ENCODE measurements at regions not wholly inside any gene's neighbourhood (a gene's known extent, or its start where the extent isn't known, plus 50 kb on each side); places are given as distances from the start of the nearest gene placed in this dataset.
"Not testable (repeated sequence)": the region's sequence is repeated elsewhere in the genome, so short reads cannot be mapped to it uniquely, and the experiment has no call there.

DNA sequence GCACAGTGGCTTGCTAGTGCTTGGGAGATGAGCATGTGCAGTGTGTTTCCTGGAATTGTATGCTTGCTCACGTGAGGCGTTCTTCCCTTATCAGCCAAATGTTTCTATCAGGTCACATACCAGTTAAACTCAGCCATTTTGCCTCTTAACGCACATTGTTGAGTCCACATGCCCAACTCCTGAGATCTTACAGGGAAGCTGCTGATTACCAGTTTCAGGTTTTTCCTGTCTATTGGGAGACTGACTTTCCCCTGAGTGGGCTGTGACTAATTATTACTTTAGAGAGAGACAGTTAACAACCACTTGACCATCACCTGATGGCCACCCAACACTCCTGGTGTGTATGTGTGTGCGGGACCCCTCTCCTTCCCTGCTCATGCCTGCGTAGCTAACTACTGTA lies 161.3 kb upstream of the PTGFR start:
- no peaks in the 10 kb centered on the region for H3K36me3 Mint-ChIP-seq (ENCODE audit: low read depth)
- TF ChIP-seq, protein P1, sequence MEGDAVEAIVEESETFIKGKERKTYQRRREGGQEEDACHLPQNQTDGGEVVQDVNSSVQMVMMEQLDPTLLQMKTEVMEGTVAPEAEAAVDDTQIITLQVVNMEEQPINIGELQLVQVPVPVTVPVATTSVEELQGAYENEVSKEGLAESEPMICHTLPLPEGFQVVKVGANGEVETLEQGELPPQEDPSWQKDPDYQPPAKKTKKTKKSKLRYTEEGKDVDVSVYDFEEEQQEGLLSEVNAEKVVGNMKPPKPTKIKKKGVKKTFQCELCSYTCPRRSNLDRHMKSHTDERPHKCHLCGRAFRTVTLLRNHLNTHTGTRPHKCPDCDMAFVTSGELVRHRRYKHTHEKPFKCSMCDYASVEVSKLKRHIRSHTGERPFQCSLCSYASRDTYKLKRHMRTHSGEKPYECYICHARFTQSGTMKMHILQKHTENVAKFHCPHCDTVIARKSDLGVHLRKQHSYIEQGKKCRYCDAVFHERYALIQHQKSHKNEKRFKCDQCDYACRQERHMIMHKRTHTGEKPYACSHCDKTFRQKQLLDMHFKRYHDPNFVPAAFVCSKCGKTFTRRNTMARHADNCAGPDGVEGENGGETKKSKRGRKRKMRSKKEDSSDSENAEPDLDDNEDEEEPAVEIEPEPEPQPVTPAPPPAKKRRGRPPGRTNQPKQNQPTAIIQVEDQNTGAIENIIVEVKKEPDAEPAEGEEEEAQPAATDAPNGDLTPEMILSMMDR (IDR thresholded peaks at IDR 0.05), result no peak

DNA sequence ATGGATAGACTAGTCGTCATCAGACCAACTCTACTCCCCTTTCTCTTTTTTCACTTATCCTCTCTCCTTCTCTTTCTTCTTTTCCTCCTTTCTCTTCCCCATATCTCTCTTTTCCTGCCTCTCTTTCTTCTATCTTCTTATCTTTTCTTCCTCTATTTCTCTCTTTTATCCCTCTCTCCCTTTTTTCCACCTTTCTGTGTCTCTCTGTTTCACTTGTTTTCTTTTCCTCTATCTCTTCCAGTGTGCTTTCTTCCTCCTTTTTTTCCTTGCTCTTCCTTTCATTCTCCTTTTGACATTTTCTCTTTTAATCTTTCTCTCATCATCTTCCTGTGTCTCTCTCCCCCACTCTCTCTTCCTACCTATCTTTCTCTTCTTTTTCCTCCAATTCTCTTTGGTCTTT lies 159.0 kb upstream of the PTGFR start:
- H3K27me3 Mint-ChIP-seq (ENCODE audit: insufficient read depth), result no peaks in the 10 kb centered on the region
- no peak for DNase-seq
- no peak overlapping the region for H3K4me3 Mint-ChIP-seq
- H3K27ac Mint-ChIP-seq, result no peak overlapping the region
- no peaks in the 10 kb centered on the region for H3K9me3 Mint-ChIP-seq
- H3K4me1 Mint-ChIP-seq (ENCODE audit: low read depth), result peaks cover 18% of the 10 kb centered on the region
- TF ChIP-seq, protein P1 (IDR thresholded peaks at IDR 0.05), result no peak
- H3K36me3 Mint-ChIP-seq (ENCODE audit: low read depth), result peaks cover 3% of the 10 kb centered on the region; the same call in 1 of the 2 replicates

More for the DNA sequence above, 161.3 kb upstream of the PTGFR start:
- Mint-ChIP-seq H3K4me3 (no peak overlapping the region), H3K9me3 (no peaks in the 10 kb centered on the region), H3K4me1 (ENCODE audit: low read depth) (peaks cover 17% of the 10 kb centered on the region), H3K27me3 (ENCODE audit: insufficient read depth) (no peaks in the 10 kb centered on the region), H3K27ac (no peak overlapping the region)
- DNase-seq, result no peak

DNA sequence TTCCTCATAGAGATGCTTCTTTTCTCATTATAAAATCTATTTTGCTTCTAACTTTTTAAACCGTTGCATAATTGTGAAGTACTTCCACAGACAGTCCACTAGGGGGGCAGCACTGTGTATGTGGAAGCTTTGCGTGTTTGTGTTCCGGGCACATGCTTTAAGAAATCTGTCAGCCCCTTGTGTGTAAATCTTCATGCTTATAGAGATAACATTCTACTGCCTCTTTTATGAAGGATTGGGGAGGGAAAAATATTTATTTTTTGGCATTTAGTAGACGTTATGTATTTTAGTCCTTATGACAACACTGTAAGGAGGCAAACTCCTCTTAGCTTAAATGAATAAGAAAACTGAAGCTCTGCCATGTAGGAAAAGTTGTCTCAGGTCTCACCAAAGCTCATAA lies 157.3 kb upstream of the PTGFR start:
- Mint-ChIP-seq H3K4me1 (ENCODE audit: low read depth) (peaks cover 21% of the 10 kb centered on the region), H3K9me3 (no peaks in the 10 kb centered on the region), H3K27me3 (ENCODE audit: insufficient read depth) (no peaks in the 10 kb centered on the region), H3K4me3 (no peak overlapping the region), H3K27ac (no peak overlapping the region), H3K36me3 (ENCODE audit: low read depth) (peaks cover 3% of the 10 kb centered on the region; the same call in 1 of the 2 replicates)
- DNase-seq, result peak; percentile 20
- TF ChIP-seq, protein P1 (IDR thresholded peaks at IDR 0.05), result peak; percentile 80

DNA sequence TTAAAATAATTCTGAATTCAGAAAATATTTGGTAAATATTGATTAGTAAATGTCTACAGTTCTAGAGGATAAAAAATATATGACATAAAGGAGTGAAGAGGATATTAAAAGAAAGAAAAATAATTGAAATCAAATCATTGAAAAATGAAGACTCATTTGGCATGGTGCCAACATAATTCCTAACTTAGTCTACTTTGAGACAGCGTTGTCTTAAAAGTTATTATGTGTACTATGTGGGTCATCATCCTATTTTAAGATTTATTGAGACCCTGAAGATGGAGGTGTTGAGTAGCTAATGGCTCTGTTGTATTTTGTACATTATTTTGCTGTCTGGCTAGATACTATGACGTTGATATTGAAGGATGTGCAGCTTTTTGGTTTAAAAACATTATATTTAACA lies 156.7 kb upstream of the PTGFR start:
- H3K27me3 Mint-ChIP-seq (ENCODE audit: insufficient read depth), result no peaks in the 10 kb centered on the region
- H3K9me3 Mint-ChIP-seq, result no peaks in the 10 kb centered on the region
- no peak overlapping the region for H3K27ac Mint-ChIP-seq
- TF ChIP-seq, protein P1 (IDR thresholded peaks at IDR 0.05), result no peak
- H3K4me1 Mint-ChIP-seq (ENCODE audit: low read depth), result peaks cover 27% of the 10 kb centered on the region
- DNase-seq, result no peak
- peaks cover 3% of the 10 kb centered on the region; the same call in 1 of the 2 replicates for H3K36me3 Mint-ChIP-seq (ENCODE audit: low read depth)
- no peak overlapping the region for H3K4me3 Mint-ChIP-seq

DNA sequence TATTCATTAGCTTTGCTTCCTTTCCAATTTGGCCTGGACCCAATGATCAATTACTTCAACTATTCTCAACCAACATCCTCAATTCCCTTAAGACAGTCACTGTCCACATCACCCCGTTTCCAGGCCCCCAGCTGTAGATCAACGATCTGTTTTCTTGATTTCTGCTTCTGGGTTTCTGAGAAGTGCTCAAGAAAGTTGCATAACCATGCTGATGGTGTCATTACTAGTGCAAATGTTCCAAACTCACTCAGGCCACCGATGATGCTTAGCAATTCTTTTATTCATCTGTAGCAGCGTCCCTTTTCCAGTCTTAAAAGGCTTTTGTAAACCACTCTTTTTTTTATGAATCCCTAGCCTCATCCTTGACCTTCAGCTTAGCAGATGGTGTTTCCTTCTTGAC lies 155.8 kb upstream of the PTGFR start:
- Mint-ChIP-seq H3K27ac (no peak overlapping the region), H3K4me3 (no peak overlapping the region), H3K9me3 (no peaks in the 10 kb centered on the region), H3K4me1 (ENCODE audit: low read depth) (peaks cover 36% of the 10 kb centered on the region), H3K27me3 (ENCODE audit: insufficient read depth) (no peaks in the 10 kb centered on the region), H3K36me3 (ENCODE audit: low read depth) (peaks cover 3% of the 10 kb centered on the region; the same call in 1 of the 2 replicates)
- no peak for DNase-seq
- TF ChIP-seq, protein P1 (IDR thresholded peaks at IDR 0.05), result no peak

DNA sequence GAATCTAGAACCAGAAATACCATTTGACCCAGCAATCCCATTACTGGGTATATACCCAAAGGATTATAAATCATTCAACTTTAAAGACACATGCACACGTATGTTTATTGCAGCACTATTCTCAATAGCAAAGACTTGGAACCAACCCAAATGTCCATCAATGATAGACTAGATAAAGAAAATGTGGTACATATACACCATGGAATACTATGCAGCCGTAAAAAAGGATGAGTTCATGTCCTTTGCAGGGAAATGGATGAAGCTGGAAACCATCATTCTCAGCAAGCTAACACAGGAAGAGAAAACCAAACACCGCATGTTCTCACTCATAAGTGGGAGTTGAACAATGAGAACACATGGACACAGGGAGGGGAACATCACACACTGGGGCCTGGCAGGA lies 154.0 kb upstream of the PTGFR start:
- not testable (repeated sequence) for H3K27me3 Mint-ChIP-seq (ENCODE audit: insufficient read depth); DNase-seq; H3K9me3 Mint-ChIP-seq; H3K4me3 Mint-ChIP-seq; H3K27ac Mint-ChIP-seq; H3K36me3 Mint-ChIP-seq (ENCODE audit: low read depth)
- peaks cover 51% of the 10 kb centered on the region for H3K4me1 Mint-ChIP-seq (ENCODE audit: low read depth)
